HG03558 (cell line): ENCODE measurements at regions not wholly inside any gene's neighbourhood (a gene's known extent, or its start where the extent isn't known, plus 50 kb on each side); places are given as distances from the start of the nearest gene placed in this dataset.

Source experiments
- ATAC-seq: cut with Tn5 transposase; IDR thresholded peaks from one replicate; pipeline ENCODE4 v1.9.1; 2021; ENCODE audit warnings: moderate number of reproducible peaks; ENCODE audit not compliant: unreplicated experiment; ENCODE audit errors: extremely low read depth

DNA sequence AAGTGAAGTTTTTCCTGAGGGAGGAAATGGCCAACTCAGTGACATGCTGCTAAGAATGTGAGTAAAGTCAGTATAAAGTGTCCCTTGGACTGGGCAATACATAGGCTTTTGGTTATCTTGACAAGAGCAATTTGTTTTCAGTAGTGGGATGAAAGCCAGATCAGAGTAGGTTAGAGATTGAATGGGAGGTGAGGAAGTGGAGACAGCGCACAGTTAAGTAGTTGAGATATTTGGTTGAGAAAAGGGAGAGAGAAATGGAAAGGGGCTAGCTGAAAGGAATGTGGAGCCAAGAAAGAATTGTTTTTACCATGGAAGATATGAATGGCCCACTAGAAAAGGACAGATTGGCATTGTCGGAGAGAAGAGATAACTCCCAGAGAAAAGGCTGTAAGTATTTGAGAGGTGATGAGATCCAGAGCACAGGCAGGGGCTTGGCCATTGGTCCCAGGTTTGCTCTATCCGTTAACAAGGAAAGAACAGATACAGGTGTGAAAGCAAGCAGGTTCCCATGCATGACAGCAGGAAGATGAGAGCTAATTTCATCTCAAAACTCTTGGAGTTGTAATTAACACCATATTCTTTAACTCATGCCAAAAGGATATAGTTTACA lies 392.0 kb downstream of the NR2F1-AS1 start:
- no peak for ATAC-seq

DNA sequence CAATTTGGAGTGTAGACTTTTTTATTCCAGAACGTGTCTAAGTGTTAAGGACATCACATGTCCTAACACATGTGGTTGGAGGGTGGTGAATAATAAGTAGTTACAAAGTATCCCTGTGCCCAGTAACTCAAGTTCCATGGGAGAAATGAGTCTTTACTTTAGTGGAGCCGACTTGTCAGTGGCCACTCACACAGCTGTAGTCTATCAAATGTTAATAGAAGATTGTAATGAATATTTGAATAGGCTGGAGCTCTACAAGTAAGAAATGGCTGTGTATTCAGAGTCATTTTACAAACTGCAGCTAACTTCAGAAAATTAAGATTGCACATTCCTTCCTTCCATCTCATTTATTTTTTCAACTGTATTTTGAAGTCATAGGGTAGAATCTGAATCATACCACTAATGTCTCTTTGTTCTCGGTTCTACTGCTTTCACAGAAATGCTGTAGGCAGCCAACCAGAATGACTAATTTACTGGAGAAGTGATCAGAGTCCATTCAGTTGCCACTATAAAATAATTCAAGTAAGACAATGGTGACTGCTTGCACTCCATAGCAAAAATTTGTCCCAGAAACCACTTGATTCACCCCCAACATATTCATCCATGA lies 394.8 kb downstream of the NR2F1-AS1 start:
- no peak for ATAC-seq

DNA sequence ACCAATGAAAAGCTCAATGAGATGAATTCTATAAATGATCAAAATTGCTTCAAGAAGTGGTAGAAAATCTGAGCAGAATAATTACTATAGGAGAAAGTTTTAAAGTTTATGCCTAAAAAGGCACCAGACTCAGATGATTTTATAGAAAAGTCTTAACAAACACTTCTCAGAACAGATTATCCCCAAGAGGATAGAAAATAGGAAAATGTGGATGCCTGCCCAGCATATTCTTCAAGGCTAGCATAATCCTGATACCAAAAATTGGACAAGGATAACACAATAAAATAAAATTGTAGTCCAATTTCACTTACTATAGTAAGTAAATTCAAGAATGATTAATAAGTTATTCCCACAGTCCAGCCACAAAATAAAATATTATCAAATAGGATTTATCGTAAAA lies 397.0 kb downstream of the NR2F1-AS1 start:
- ATAC-seq = no peak

DNA sequence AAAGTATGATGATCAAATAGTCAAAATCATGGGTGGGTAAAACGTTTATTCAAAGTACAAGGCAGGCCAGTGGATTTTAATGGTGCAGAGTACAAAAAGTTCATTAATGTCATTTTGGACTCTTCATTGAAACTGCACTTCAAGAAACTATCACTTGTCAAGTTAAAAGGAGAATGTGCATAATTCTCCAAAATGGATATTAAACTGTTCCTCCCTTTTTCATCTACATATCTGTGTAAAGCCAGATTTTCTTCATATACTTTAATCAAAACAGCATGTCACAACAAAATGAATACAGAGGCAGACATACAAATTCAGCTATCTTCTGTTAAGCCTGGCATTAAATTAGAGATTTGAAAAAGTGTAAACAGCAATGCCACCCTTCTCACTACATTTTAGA lies 401.6 kb downstream of the NR2F1-AS1 start:
- no peak for ATAC-seq

DNA sequence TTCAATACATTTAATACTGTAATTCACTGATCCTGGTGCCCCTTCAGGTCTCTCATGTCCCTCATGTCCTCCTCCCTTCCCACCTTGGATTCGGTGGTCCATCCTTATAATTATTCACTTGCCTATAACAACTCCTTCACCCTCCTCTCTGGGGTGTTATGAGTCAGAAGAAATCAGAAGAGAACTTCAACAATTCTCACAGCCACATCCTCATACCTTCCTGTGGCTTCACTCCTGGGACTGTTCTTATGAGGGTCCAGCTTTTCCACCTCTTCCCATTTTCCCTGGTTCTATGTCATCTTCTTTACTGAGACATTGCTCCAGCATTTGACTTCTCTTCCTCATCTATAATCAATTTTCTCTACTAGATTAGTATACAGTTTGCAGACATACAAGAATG lies 406.1 kb downstream of the NR2F1-AS1 start:
- ATAC-seq = no peak

DNA sequence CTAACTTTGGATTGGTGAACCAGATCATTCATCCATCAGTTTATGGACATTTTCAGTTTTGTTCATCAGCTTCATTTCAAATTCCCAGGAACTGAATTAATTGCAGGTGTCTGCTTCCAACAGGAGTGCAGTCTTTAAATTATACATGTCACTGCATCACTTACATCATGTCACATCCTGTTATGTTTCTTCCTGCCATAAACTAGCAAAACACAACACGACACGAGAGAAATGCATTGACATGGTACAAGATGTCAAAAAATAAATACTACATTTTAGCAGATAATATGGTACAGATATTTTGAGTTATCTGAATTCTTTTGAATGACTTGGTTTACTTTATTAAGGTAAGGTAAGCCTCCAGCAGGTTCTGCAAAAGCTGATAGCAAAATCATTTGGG lies 415.5 kb downstream of the NR2F1-AS1 start:
- ATAC-seq = no peak

DNA sequence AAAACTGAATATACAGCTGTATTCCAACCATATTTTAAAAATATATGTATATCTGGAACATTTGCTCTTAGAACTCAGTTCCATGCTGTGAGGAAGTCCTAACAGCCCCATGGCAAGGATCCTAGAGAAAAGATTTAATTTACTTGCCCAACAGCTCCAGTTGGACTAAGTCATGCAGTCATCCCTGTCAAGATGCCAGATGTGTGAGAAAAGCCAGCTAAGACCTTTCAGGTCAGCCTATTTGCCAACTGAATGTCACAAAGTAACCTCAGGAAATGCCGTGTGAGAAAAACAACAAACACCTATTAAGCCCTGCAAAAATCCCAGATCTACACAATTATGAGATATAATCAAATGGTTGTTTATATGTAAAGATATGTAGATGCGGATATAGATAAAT lies 416.3 kb downstream of the NR2F1-AS1 start:
- ATAC-seq = no peak

DNA sequence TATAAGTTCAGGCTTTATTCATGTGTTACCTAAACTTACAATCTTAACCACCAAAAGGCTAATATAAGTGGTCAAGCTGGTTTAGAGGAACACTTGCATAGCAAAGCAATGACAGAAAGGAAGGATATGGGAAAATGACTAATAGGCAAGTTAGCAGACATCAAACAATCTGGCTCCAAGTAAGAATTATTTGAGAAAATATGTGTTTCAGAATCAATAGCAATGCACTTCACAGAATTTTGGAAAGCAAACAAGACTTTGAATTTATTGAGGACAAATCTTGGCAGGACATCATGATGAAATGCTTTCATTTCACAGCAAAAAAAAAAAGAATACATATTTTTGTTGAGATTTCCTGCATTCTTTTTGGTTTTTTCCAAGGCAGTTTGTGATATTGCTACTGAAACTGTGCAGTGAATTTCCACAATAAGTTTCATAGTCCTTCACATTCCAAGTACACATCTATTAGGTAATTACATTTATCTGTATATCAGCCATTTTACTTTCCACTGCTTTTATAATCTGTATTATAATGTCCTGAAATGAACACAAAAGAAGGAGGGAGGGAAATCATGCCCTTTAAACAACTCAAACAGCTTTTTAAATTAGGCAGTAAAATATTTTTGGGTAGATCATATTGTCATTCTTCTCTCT lies 417.9 kb downstream of the NR2F1-AS1 start:
- ATAC-seq = no peak

DNA sequence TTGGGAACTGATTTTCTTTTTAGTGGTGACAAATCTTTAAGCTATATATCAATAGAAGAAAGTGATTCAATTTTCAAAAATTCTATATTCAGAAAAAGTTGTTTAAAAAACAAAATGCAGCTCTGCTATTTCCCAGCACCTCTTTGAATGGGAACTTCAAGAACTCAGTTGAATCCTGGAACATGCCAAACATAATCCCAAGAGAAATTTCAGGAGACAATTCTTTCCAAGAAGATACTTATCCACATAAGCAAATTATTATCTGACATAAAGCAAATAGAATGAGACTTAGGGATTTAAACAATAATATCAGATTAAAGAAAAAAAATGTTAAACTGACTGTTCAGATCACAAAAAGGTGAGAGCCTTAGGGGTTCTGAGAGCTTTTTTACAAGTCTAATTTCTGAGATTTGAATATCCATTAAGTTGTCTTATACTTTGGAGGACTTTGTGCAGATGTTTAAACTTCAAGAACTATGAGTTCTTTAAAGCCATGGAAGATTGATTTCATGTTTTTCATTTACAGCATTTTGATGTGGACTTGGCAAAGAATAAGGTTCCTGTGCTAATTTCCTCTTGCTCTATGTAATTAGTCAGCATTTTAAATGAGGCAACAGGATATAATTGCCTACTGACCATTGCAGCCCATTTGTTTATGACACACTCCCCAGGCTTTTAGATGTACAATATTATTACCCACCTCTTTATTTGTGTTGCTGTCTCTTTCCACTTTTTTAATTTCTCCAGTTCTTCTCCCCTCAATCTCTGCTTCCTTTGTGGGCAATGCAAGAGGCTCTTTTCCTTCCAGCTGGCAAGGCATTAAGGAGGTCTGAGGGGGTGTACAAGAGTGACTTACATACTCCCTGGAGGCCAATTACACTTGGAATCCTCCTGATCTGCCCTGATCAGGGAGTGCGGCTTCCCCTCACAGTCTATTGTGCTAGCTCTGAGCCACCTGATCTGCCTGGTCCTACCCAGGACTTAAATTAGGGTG lies 419.1 kb downstream of the NR2F1-AS1 start:
- no peak for ATAC-seq

DNA sequence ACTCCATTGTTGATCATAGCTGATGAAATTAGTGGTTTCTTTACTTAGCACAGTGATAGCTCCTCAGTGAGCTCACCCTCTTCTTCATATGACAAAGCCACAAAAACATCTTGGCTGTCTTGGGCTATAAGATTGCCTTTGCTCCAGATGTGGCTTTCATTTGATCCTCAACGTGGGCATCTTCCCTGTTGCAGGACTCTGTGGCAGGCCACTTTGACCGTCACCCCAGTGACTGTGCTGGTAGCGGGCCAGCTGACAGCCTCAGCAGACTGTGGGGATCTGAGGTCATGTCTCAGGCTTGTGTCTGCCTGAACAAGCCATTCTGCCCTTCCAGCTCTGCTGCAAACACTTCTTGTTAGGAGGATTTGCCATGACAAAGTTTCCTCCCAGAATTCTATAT lies 422.2 kb downstream of the NR2F1-AS1 start:
- ATAC-seq = no peak

DNA sequence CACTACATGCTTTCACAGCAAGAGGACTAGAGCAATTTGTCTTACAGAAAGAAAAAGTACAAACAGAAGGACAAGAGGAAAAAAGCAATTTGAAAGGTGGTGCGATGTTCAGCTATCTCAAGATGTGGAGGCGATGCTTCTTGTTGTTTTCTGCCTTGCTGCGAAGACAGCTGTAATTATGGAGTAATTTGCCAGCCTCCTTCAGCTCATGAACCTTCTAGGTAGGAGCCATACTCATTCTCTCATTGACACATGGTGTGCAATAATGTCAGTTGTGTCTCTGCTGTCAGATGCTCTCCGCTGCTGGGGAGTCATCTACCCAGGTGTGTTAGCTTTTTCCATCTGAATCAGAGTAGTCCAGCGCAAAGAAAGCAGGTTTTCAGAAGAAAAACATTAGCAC lies 424.5 kb downstream of the NR2F1-AS1 start:
- no peak for ATAC-seq

DNA sequence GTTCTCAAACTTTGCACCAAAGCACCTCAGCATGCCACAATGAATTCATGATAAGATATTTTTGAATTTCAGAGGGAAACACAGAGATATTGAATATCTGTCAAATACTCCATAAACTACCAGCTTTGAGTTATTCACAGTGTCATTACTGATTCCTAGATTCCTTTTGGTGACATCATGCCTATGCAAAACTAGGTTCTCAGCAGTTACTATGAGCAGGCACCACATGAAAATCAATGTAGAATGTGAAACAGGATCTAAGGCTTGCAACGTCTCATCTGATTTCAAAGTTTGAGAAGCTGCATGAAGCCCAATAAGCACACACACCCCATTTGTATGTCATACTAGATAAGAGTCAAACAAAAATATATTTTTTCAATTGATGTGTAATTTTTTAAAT lies 426.5 kb downstream of the NR2F1-AS1 start:
- no peak for ATAC-seq

DNA sequence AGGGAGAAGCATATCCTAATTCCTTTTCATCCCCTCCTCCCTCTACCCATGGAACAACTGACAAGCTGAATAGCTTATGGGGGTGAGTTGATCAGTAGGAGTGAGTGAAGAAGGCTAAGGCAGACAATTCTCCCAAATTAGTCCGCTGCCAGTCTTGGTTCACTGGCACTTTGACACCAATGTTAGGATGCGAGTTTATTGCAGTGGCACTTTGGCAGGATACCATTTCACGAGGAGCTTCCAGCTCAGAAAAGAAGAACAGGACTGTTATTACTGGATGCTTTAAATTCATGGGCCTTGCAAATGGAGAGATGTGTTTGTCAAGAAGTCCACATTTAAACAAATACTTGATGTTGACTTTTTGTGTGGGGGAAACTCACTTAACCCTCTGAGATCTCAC lies 427.6 kb downstream of the NR2F1-AS1 start:
- no peak for ATAC-seq

DNA sequence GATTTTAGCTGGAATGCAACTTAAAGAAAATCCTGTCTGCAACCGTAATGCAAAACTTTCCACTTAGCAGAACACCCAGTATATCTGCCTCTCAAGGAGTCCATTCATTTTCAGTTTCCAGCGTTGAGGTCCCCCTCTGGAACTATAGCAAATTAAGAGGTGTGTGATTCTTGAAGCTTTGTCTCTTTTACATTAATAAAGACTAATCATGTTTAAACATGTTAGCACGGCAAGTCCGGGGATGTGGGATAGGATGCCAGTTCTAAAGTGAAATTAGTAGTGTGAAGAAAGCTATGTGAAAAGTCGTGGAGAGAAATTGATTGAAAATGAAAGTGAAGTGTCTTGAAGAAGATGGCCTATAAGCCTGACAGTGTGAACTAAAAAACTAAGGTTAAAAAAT lies 429.1 kb downstream of the NR2F1-AS1 start:
- no peak for ATAC-seq

DNA sequence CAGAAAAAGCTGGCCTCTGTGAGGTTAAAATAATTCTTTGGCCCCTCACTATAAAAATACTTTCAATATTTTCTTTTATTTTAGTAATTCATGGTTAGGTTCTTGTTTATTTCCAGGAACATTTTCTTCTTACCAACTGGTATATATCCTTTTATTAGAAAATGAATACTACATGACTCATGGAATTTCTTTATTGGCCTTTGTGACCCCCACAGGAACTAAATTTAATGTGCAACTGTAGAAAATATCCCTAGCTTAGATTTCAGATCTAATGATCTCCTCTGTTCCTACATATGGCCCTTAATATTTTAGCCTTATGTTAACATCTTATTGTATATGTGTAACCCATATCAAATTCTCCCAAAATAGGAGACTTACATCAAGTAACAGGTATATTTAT lies 429.9 kb downstream of the NR2F1-AS1 start:
- ATAC-seq = no peak

DNA sequence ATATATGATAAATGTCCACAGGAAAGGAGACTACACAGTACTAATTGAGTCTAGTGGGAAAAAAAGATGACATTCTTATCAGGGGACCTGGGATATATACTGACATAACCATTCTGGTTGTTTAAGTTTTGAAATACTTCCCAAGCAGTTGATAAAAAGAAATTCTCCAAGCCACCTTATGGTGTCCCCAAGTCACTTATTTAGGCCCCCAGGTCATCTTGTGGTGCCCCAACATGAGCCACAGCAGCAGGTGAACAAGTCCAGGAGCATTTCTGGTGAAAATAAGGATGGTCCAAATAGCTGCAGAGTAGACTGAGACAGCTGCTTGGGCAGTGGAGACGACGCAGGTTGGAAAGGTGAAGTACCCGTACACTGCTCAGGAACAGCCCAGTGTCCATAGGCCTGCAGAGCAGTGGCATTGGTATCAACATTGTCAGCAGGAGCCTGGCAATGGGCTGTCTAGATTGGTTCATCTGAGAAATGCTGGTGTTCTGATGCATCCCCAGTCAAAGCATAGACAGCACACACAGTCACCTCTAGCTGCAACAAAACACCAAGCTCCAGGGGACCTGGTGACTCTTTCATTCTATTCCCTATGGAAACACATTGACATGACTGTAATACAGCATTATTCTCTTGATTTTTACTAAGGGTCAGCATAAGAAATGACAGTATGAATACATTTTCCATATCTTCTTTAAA lies 430.6 kb downstream of the NR2F1-AS1 start:
- no peak for ATAC-seq

DNA sequence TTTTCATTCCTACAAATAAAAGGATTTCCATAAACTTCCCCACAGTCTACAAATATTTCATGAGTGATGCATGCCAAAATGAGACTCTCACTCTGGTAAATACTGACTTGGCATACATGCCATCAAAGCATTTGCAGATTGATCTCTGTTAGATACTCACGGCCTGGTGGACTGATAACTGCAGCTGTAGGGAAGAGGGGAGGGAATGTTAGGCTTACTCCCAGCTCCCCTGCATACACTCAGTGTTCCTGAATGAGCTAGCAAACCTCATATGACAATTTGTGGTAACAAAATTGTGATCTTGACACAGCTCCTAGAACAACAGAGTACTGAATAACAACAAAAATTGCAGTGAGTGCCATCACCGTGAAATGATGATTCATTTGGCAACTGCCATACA lies 435.3 kb downstream of the NR2F1-AS1 start:
- no peak for ATAC-seq

DNA sequence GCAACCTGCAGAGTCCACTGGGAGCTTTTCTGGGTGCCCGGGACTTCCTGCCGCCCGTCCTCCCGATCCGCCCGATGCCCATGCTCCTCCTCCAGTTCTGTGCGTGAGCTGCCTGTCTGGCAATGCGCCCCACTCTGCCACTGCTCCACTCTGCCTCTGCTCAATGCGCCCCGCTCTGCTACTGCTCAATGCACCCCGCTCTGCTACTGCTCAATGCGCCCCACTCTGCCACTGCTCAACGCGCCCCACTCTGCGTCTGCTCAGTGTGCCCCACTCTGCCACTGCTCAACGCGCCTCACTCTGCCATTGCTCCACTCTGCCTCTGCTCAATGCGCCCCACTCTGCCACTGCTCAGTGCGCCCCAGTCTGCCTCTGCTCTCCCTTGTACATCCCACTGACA lies 436.0 kb downstream of the NR2F1-AS1 start:
- ATAC-seq = no peak

DNA sequence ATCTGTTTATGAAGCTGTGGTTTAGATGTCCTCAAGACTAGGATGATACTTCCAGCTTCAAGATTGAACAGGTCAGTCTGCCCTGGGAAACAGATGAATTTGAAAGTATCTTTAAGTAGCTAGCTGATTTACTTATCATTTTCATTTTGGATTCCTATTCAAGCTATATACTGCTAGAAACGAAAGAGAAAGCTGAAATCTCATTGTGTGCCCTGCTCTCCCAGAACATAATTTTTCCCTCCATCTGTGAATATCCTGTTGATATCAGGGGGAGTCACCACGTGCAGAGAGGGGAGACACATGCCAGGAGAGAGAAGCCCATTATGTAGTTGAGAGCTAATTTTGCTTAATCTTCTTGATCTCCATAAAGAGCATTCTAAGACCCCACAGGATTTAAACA lies 439.1 kb downstream of the NR2F1-AS1 start:
- ATAC-seq = no peak
